ENCODE measurements at regions not wholly inside any gene's neighbourhood (a gene's known extent, or its start where the extent isn't known, plus 50 kb on each side); places are given as distances from the start of the nearest gene placed in this dataset.

DNA sequence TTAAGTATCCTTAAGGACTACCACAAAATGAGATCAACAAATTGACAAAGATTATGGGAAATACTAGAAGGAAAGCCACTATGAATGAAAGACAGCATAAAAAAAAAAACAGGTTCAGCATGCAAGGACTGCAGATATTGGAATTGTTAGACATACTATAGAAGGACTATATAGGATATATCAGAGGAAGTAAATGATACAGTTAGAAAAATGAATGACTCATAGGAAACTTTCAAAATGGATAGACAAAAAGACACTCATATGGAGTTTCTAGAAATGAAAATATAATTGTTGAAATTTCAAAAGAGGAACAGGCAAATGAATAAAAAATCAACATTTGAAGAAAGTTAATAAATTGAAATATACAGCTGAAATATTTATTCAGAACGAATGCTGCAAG is 180.6 kb downstream of the PLK2 start:
- H2AK5ac ChIP-seq (ENCODE audit: low read depth, low read length) = no peak overlapping the region
- H2BK20ac ChIP-seq (ENCODE audit: low read length) = no peak overlapping the region
- TF ChIP-seq, protein P1, sequence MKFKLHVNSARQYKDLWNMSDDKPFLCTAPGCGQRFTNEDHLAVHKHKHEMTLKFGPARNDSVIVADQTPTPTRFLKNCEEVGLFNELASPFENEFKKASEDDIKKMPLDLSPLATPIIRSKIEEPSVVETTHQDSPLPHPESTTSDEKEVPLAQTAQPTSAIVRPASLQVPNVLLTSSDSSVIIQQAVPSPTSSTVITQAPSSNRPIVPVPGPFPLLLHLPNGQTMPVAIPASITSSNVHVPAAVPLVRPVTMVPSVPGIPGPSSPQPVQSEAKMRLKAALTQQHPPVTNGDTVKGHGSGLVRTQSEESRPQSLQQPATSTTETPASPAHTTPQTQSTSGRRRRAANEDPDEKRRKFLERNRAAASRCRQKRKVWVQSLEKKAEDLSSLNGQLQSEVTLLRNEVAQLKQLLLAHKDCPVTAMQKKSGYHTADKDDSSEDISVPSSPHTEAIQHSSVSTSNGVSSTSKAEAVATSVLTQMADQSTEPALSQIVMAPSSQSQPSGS (IDR thresholded peaks at IDR 0.05; ENCODE audit: low read length) = no peak
- TF ChIP-seq RBBP5 (IDR thresholded peaks at IDR 0.05; ENCODE audit: borderline replicate concordance, low read depth, low read length) = no peak
- TF ChIP-seq SRF (IDR thresholded peaks at IDR 0.05; ENCODE audit: low read depth, low read length) = no peak
- no peak for TF ChIP-seq GTF2F1 (IDR thresholded peaks at IDR 0.05; ENCODE audit: borderline replicate concordance, low read depth, low read length)
- no peak for TF ChIP-seq TEAD4 (IDR thresholded peaks at IDR 0.05; ENCODE audit: low read depth, low read length)
- TF ChIP-seq KDM5A (IDR thresholded peaks at IDR 0.05; ENCODE audit: low read length) = no peak
- H4K8ac ChIP-seq (ENCODE audit: extremely low read depth, insufficient read depth, low read length) = no peak overlapping the region
- H2BK5ac ChIP-seq (ENCODE audit: low read depth, low read length) = no peak overlapping the region
- H2AFZ ChIP-seq (ENCODE audit: low read length) = no peak overlapping the region
- no peak overlapping the region for H3K27ac ChIP-seq (ENCODE audit: low read depth, low read length)
- H3K56ac ChIP-seq (replicated peaks; ENCODE audit: insufficient read length, low read depth, low read length) = no peak overlapping the region
- H3K23me2 ChIP-seq (ENCODE audit: low read depth, low read length) = no peaks in the 10 kb centered on the region
- FAIRE-seq (no peak), DNase-seq (ENCODE audit: low read depth in 1 of 2, low spot score in 2 of 2) (no peak)
- H3K18ac ChIP-seq (ENCODE audit: extremely low read depth, low read length) = no peak overlapping the region
- CTCF ChIA-PET (ENCODE audit: partially characterized antibody) = no interaction called here
- no peaks in the 10 kb centered on the region for H3K4me1 ChIP-seq (replicated peaks in 1 of 4; ENCODE audit: control insufficient read depth in 3 of 4, insufficient read depth in 4 of 4, low read length in 3 of 4)
- no peaks in the 10 kb centered on the region for H4K20me1 ChIP-seq (replicated peaks in 1 of 2; ENCODE audit: control insufficient read depth in 1 of 2, insufficient read depth in 2 of 2, low read length in 2 of 2)
- H3K36me3 ChIP-seq (ENCODE audit: control insufficient read depth in 2 of 4, insufficient read depth in 4 of 4, low read length in 3 of 4) = no peaks in the 10 kb centered on the region
- no peak overlapping the region for H3K4me3 ChIP-seq (ENCODE audit: extremely low read depth in 1 of 4, insufficient read depth in 2 of 4, low read depth in 3 of 4, low read length in 4 of 4)
- no peak overlapping the region for H3K4me2 ChIP-seq (ENCODE audit: insufficient read depth in 1 of 2, low read depth in 2 of 2, low read length in 2 of 2)
- no peaks in the 10 kb centered on the region for H3K79me1 ChIP-seq (ENCODE audit: low read depth, low read length)
- H3K79me2 ChIP-seq (ENCODE audit: control insufficient read depth in 1 of 2, insufficient read depth in 2 of 2, low read length in 2 of 2) = no peaks in the 10 kb centered on the region
- H2BK120ac ChIP-seq (replicated peaks; ENCODE audit: low read depth, low read length) = no peak overlapping the region
- WGBS, 2 experiments (ENCODE audit: extremely low coverage in 1 of 2, insufficient coverage in 1 of 2, insufficient read length in 1 of 2, insufficient replicate concordance in 2 of 2, low coverage in 1 of 2, low lambda C conversion rate in 2 of 2, missing lambda C conversion rate in 1 of 2) = 86% methylated on average over 1 of the region's 1 CpG; no CpG with 5 or more reads in 1 of the 2 experiments
- no peaks in the 10 kb centered on the region for H3K27me3 ChIP-seq (replicated peaks in 1 of 4; ENCODE audit: control insufficient read depth in 3 of 4, extremely low read depth in 1 of 4, insufficient read depth in 3 of 4, low read length in 3 of 4)
- H2BK15ac ChIP-seq (ENCODE audit: low read length) = no peak overlapping the region
- no peaks in the 10 kb centered on the region for H3K9me3 ChIP-seq (ENCODE audit: insufficient read depth in 2 of 2, low read depth in 1 of 2, low read length in 1 of 2)
- H3K14ac ChIP-seq (ENCODE audit: insufficient read length) = no peak overlapping the region
- H3K23ac ChIP-seq (ENCODE audit: insufficient read length) = no peak overlapping the region
- H4K91ac ChIP-seq (replicated peaks; ENCODE audit: insufficient read length, low read length) = no peak overlapping the region
- H2BK12ac ChIP-seq (ENCODE audit: low read depth, low read length) = no peak overlapping the region
- H4K5ac ChIP-seq (ENCODE audit: insufficient read length, low read depth, low read length) = no peak overlapping the region
- H3K9ac ChIP-seq (replicated peaks in 1 of 4; ENCODE audit: extremely low read depth in 1 of 4, low read depth in 3 of 4, low read length in 3 of 4) = peak overlapping the region in 1 of 4 experiments; percentile 34; a peak in 1 of 7 replicates
- H3K4ac ChIP-seq (replicated peaks; ENCODE audit: insufficient read length, low read depth, low read length) = no peak overlapping the region
- POLR2A ChIA-PET (ENCODE audit: partially characterized antibody) = no interaction called here

Measured in H1 (cell line).